CD4-positive, alpha-beta T cell treated with Interleukin-12 subunit alpha and Interleukin-12 subunit beta, for 1 hour (primary cell): ENCODE measurements at regions not wholly inside any gene's neighbourhood (a gene's known extent, or its start where the extent isn't known, plus 50 kb on each side); places are given as distances from the start of the nearest gene placed in this dataset.

ENCODE experiments used
- DNase-seq: peaks from one replicate; pipeline ENCODE4 v3.0.0-alpha.2; 2020

- no peak for DNase-seq
Measured at GRCh38 chr4:3715855-3716630, 50.1 kb upstream of the ADRA2C start.

- DNase-seq, result no peak
Measured at GRCh38 chr4:3715061-3715854, 50.9 kb upstream of the ADRA2C start.

- DNase-seq, result no peak
Measured at GRCh38 chr4:3714642-3715001, 51.6 kb upstream of the ADRA2C start.

GRCh38 chr4:3713817-3714641, 52.2 kb upstream of the ADRA2C start:
- DNase-seq, result no peak

GRCh38 chr4:3713346-3713745, 52.8 kb upstream of the ADRA2C start:
- no peak for DNase-seq

- DNase-seq, result no peak
Measured at GRCh38 chr4:3712936-3713335, 53.2 kb upstream of the ADRA2C start.

- no peak for DNase-seq
Measured at GRCh38 chr4:3712112-3712805, 53.9 kb upstream of the ADRA2C start.

- no peak for DNase-seq
Measured at GRCh38 chr4:3711183-3712111, 54.7 kb upstream of the ADRA2C start.

- no peak for DNase-seq
Measured at GRCh38 chr4:3710451-3711182, 55.6 kb upstream of the ADRA2C start.

GRCh38 chr4:3709846-3710441, 56.2 kb upstream of the ADRA2C start:
- no peak for DNase-seq

- DNase-seq, result no peak
Measured at GRCh38 chr4:3709061-3709845, 56.9 kb upstream of the ADRA2C start.

- no peak for DNase-seq
Measured at GRCh38 chr4:3708611-3709010, 57.6 kb upstream of the ADRA2C start.

GRCh38 chr4:3708103-3708510, 58.1 kb upstream of the ADRA2C start:
- no peak for DNase-seq

- DNase-seq, result no peak
Measured at GRCh38 chr4:3707423-3708102, 58.6 kb upstream of the ADRA2C start.

- DNase-seq, result no peak
Measured at GRCh38 chr4:3706565-3707422, 59.4 kb upstream of the ADRA2C start.

- no peak for DNase-seq
Measured at GRCh38 chr4:3706111-3706511, 60.1 kb upstream of the ADRA2C start.

- DNase-seq, result no peak
Measured at GRCh38 chr4:3705236-3705987, 60.8 kb upstream of the ADRA2C start.
